B cell (primary cell): ENCODE measurements at regions not wholly inside any gene's neighbourhood (a gene's known extent, or its start where the extent isn't known, plus 50 kb on each side); places are given as distances from the start of the nearest gene placed in this dataset.

Experiments
- ATAC-seq: fragments of 200-7000 bp; cut with Tn5 transposase; one replicate; pipeline ENCODE4 v1.10.0; 2021; ENCODE audit warnings: low read depth, mild to moderate bottlenecking, moderate number of reproducible peaks, moderate library complexity
- CTCF ChIA-PET: fragments of 350-600 bp; sonication (Branson Sonifier 250); formaldehyde crosslinking; loops from one replicate; lab custom pipeline; 2021; ENCODE audit warnings: antibody characterized with exemption, inconsistent platforms; lab: Charles Lee
- POLR2A ChIA-PET: fragments of 350-600 bp; sonication (Branson Sonifier 250); formaldehyde crosslinking; loops from one replicate; lab custom pipeline; 2021; ENCODE audit warnings: antibody characterized with exemption; lab: Charles Lee
- DNase-seq: peaks from one replicate; pipeline ENCODE4 v3.0.0; 2013
- H2AFZ ChIP-seq: 2 replicates; pipeline ENCODE4 v1.6.1; 2012; ENCODE audit warnings: mild to moderate bottlenecking, low read depth, low read length; ENCODE audit not compliant: insufficient read depth, poor library complexity, severe bottlenecking
- H3K27ac ChIP-seq, 2 donors: 1 replicate in 1 of 2; 2 replicates in 1 of 2; pipeline ENCODE4 v1.5.1; 2012 to 2013; ENCODE audit warnings: low read length in 2 of 2, mild to moderate bottlenecking in 2 of 2, moderate library complexity in 1 of 2
- H3K27me3 ChIP-seq, 4 experiments: fragments of 200-600 bp in 1 of 4; sonication (generic) in 1 of 4; replicated peaks in 1 of 4; 1 replicate in 2 of 4; 2 replicates in 2 of 4; pipeline versions ENCODE4 v1.6.1 to v1.7.0; 2013 to 2016; ENCODE audit warnings: low read length in 3 of 4, mild to moderate bottlenecking in 2 of 4, mixed read lengths in 1 of 4, moderate library complexity in 1 of 4; ENCODE audit not compliant: insufficient read depth in 4 of 4, control insufficient read depth in 3 of 4; ENCODE audit errors: control extremely low read depth in 1 of 4
- H3K36me3 ChIP-seq, 2 experiments: replicated peaks in 1 of 2; 1 replicate in 1 of 2; 2 replicates in 1 of 2; pipeline versions ENCODE4 v1.6.1 to v1.7.1; 2013; ENCODE audit warnings: low read length in 1 of 2; ENCODE audit not compliant: insufficient read depth in 2 of 2, control insufficient read depth in 1 of 2; ENCODE audit errors: control extremely low read depth in 1 of 2, extremely low read depth in 1 of 2
- H3K4me1 ChIP-seq, 2 donors: fragments of 200-600 bp in 1 of 2; sonication (generic) in 1 of 2; 1 replicate in 1 of 2; 2 replicates in 1 of 2; pipeline versions ENCODE4 v1.5.1 to v1.6.1; 2013 to 2017; ENCODE audit warnings: low read length in 2 of 2; ENCODE audit not compliant: control insufficient read depth in 2 of 2, insufficient read depth in 2 of 2
- H3K4me2 ChIP-seq: replicated peaks from 2 replicates; pipeline ENCODE3; 2012; ENCODE audit warnings: mild to moderate bottlenecking, low read depth, low read length; ENCODE audit not compliant: poor library complexity, severe bottlenecking
- H3K4me3 ChIP-seq, 5 experiments: fragments of 200-600 bp in 1 of 5; sonication (generic) in 1 of 5; 1 replicate in 3 of 5; 2 replicates in 2 of 5; pipeline versions ENCODE4 v1.5.1 to v1.7.0; 2011 to 2016; ENCODE audit warnings: low read length in 4 of 5, mild to moderate bottlenecking in 4 of 5, low read depth in 2 of 5, control low read depth in 1 of 5, moderate library complexity in 1 of 5; ENCODE audit not compliant: insufficient read depth in 1 of 5; ENCODE audit errors: control extremely low read depth in 1 of 5, extremely low read depth in 1 of 5
- H3K79me2 ChIP-seq: fragments of 200-600 bp; sonication (generic); one replicate; pipeline ENCODE4 v1.6.0; 2016; ENCODE audit warnings: low read length; ENCODE audit not compliant: control insufficient read depth, insufficient read depth
- H3K9ac ChIP-seq: fragments of 200-600 bp; sonication (generic); 2 replicates; pipeline ENCODE4 v1.6.1; 2017; ENCODE audit warnings: mild to moderate bottlenecking, low read length, moderate library complexity
- H3K9me3 ChIP-seq, 3 donors: one replicate each; pipeline versions ENCODE4 v1.6.1 to v1.7.1; 2013; ENCODE audit warnings: low read length in 2 of 3; ENCODE audit not compliant: control insufficient read depth in 2 of 3, insufficient read depth in 1 of 3; ENCODE audit errors: control extremely low read depth in 1 of 3
- H4K20me1 ChIP-seq: 2 replicates; pipeline ENCODE4 v1.6.0; 2012; ENCODE audit warnings: mild to moderate bottlenecking, low read length; ENCODE audit not compliant: insufficient read depth, control insufficient read depth, poor library complexity, severe bottlenecking
- H3K27ac Mint-ChIP-seq: one replicate; pipeline ENCODE4 v1.8.0; 2021; ENCODE audit warnings: mixed read lengths
- H3K27me3 Mint-ChIP-seq: one replicate; pipeline ENCODE4 v1.8.0; 2021; ENCODE audit warnings: mixed read lengths
- H3K4me1 Mint-ChIP-seq: one replicate; pipeline ENCODE4 v1.8.0; 2021; ENCODE audit warnings: mixed read lengths
- H3K4me3 Mint-ChIP-seq: one replicate; pipeline ENCODE4 v1.8.0; 2021; ENCODE audit warnings: mixed read lengths
- H3K9me3 Mint-ChIP-seq: one replicate; pipeline ENCODE4 v1.8.0; 2022; ENCODE audit warnings: mixed read lengths; ENCODE audit not compliant: insufficient read depth
- EZH2 ChIP-seq: IDR thresholded peaks from 2 replicates; pipeline ENCODE4 v1.6.1; 2012; ENCODE audit warnings: borderline replicate concordance, low read depth, mild to moderate bottlenecking, moderate library complexity, low read length; ENCODE audit not compliant: insufficient read depth, poor library complexity, severe bottlenecking
- WGBS: methylation state at CpG from one replicate; pipeline ENCODE4 v1.1.5; 2013; ENCODE audit warnings: missing lambda C conversion rate; ENCODE audit not compliant: insufficient coverage; 5-methylcytosine and 5-hydroxymethylcytosine counted together
- intact Hi-C: fragments of 100-400 bp; cut with micrococcal nuclease; formaldehyde crosslinking; loops from one replicate; pipeline ENCODE4 v1.10.0; 2022
- TF ChIP-seq, protein P1 (sequence below): fragments of 200-600 bp; IDR thresholded peaks from one replicate; pipeline ENCODE4 v1.8.0; 2022; ENCODE audit warnings: antibody characterized with exemption, mild to moderate bottlenecking

DNA sequence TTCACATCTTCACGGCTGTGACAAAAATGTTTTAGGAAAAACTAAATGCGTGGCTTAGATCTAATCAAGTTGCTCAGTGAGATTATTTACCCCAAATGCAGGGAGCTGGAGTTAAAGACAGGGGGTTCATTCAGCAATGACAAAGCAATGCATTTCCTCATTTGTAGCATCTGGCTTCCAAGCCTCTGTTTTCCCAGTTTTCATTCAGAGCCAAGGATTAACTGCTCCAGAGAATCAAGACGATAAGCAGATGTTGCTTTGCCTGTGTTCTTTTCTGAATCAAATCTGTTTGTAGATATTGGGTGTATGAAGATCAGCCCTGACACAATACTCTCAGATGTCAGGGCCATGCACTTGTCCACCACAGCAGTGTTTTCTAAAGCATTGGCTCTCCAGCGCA, 147.4 kb upstream of the SIX2 start:
- no peaks in the 10 kb centered on the region for H3K36me3 ChIP-seq

DNA sequence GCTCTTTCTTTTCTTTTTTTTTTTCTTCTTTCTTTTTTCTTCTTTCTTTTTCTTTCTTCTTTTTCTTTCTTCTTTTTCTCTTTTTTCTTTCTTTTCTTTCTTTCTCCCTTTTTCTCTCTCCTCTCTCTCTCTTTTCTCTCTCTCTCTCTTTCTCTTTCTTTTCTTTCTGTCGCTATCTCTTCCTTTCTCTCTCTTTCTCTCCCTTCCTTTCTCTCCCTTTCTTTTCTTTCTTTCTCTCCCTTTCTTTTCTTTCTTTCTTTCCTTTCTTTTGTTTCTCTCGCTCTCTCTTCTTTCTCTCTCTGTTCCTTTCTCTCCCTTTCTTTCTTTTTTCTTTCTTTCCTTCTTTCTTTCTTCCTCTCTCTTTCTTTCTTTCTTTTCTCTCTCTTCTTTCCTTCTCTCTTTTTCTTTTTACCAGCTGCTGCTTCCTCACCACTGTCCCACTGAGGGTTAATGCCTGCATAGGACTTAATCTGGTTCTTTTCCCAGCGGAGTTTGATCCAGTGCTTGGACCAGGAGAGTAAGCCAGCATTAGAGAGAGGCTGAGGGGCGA, 145.4 kb upstream of the SIX2 start:
- intact Hi-C loops, result no loop called here
- Histone ChIP-seq H3K27ac (no peak overlapping the region), H3K9me3 (peaks cover 0 to 2% (median 2%) of the 10 kb centered on the region in 3 donors), H3K9ac (no peak overlapping the region), H2AFZ (no peak overlapping the region), H3K79me2 (no peaks in the 10 kb centered on the region), H3K36me3 (no peaks in the 10 kb centered on the region), H3K4me2 (no peak overlapping the region), H3K27me3 (peaks cover 0 to 5% (median under 1%) of the 10 kb centered on the region in 4 experiments), H4K20me1 (no peaks in the 10 kb centered on the region), H3K4me1 (no peaks in the 10 kb centered on the region), H3K4me3 (no peak overlapping the region)
- TF ChIP-seq, protein P1, sequence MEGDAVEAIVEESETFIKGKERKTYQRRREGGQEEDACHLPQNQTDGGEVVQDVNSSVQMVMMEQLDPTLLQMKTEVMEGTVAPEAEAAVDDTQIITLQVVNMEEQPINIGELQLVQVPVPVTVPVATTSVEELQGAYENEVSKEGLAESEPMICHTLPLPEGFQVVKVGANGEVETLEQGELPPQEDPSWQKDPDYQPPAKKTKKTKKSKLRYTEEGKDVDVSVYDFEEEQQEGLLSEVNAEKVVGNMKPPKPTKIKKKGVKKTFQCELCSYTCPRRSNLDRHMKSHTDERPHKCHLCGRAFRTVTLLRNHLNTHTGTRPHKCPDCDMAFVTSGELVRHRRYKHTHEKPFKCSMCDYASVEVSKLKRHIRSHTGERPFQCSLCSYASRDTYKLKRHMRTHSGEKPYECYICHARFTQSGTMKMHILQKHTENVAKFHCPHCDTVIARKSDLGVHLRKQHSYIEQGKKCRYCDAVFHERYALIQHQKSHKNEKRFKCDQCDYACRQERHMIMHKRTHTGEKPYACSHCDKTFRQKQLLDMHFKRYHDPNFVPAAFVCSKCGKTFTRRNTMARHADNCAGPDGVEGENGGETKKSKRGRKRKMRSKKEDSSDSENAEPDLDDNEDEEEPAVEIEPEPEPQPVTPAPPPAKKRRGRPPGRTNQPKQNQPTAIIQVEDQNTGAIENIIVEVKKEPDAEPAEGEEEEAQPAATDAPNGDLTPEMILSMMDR, result peak; percentile 47
- no peak for TF ChIP-seq EZH2
- ChIA-PET CTCF (no interaction called here), POLR2A (no interaction called here)
- Mint-ChIP-seq H3K27me3 (peaks cover 29% of the 10 kb centered on the region), H3K4me3 (no peak overlapping the region), H3K27ac (no peak overlapping the region), H3K9me3 (no peaks in the 10 kb centered on the region), H3K4me1 (no peaks in the 10 kb centered on the region)
- WGBS, result 91% methylated on average over 4 of the region's 4 CpGs
- no peak for DNase-seq
- ATAC-seq, result no peak

More for the DNA sequence above, 147.4 kb upstream of the SIX2 start:
- Histone ChIP-seq H3K4me1 (no peaks in the 10 kb centered on the region), H3K9me3 (no peaks in the 10 kb centered on the region), H3K9ac (no peak overlapping the region), H3K4me3 (no peak overlapping the region), H3K79me2 (no peaks in the 10 kb centered on the region), H3K4me2 (no peak overlapping the region), H3K27me3 (peaks cover 0 to 5% (median 1%) of the 10 kb centered on the region in 4 experiments), H3K27ac (no peak overlapping the region), H2AFZ (no peak overlapping the region), H4K20me1 (no peaks in the 10 kb centered on the region)
- H3K4me1 Mint-ChIP-seq, result no peaks in the 10 kb centered on the region
- POLR2A ChIA-PET, result no interaction called here
- no peak overlapping the region for H3K27ac Mint-ChIP-seq
- H3K9me3 Mint-ChIP-seq, result no peaks in the 10 kb centered on the region
- H3K27me3 Mint-ChIP-seq, result peaks cover 37% of the 10 kb centered on the region
- no peak for DNase-seq
- 97% methylated on average over 2 of the region's 4 CpGs for WGBS
- TF ChIP-seq, protein P1, result no peak
- no peak for TF ChIP-seq EZH2
- no peak overlapping the region for H3K4me3 Mint-ChIP-seq
- no peak for ATAC-seq
- CTCF ChIA-PET, result no interaction called here
- intact Hi-C loops, result no loop called here
